ENCODE measurements at regions not wholly inside any gene's neighbourhood (a gene's known extent, or its start where the extent isn't known, plus 50 kb on each side); places are given as distances from the start of the nearest gene placed in this dataset.
A peak's percentile ranks its signal among the peaks of the same experiment; 100 is the strongest.

DNA sequence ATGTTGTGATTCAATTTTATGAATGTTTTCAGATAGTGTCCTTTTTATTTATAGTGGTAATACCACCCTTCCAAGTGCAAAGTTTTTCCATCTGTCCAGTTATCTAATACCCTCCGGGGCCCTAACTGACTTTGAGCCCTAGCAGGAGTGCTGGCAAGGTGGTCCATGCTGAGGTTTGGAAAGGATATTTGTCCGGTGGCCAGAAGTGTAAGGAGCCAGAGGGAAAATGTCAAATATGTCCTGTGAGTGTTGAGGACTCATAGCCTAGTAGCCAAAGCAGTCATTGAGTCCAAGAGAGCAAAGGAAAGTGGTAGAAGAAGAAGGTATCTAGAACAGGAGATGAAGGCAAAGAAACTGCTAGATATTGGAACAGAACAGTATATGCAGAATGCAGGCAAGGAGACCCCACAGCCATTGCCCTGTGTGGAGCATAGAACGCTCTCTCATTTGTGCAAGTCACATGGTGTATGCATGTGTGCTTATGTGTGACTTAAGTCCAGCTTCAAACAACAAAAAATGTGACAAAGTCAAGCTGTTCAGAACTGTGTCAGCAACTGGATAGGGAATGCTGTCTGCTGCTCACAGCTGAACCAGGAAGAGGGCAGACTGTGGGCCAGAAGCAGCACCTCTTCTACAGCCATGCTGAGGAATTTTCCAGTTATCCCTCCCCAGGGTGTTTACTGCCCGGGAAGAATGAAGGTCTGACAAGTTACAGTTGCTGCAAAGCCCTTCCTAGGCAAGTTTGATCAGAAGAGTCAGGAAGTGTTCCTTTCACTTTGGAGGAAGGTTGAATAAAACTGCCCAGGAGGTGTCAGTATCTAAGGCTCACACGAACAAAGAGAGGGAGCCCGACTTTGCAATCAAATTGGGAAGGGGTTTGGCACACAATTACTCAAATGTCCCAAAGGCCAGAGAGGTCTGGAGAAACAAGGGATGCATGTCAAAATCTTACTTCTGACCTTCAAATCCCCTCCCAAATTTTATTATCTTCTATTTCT lies 463.3 kb upstream of the DMAC1 start:
- no peak overlapping the region for H3K4me3 Mint-ChIP-seq

DNA sequence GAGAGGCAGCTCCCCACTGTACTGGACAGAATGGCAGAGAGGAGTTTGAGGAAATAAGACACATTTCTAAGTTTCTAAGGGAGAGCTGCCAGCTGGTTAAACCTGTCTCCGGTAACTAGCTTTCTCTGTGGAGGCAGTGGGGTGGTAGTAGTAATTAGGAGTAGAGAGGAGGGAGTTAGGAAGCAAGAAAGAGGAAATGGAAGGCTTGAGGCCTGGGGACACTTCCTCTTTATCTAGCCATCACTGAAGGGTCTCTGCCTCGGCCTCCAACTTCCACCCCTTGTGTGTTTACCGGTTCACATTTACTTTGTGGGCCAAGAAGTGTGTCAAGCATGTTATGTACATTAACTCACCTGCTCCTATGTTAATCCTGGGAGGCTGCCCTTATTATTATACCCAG lies 462.2 kb upstream of the DMAC1 start:
- H3K27me3 Mint-ChIP-seq, result no peaks in the 10 kb centered on the region
- no peaks in the 10 kb centered on the region for H3K9me3 Mint-ChIP-seq
- H3K36me3 Mint-ChIP-seq, result no peaks in the 10 kb centered on the region
- peaks cover 0 to 8% (median 4%) of the 10 kb centered on the region in 3 donors for H3K4me1 Mint-ChIP-seq
- no peak overlapping the region for H3K4me3 Mint-ChIP-seq
- peak overlapping the region in 1 of 3 donors; percentile 68 for H3K27ac Mint-ChIP-seq

More for the DNA sequence above, 463.3 kb upstream of the DMAC1 start:
- Mint-ChIP-seq H3K27me3 (no peaks in the 10 kb centered on the region), H3K36me3 (no peaks in the 10 kb centered on the region), H3K9me3 (no peaks in the 10 kb centered on the region), H3K27ac (no peak overlapping the region), H3K4me1 (peaks cover 0 to 8% (median 4%) of the 10 kb centered on the region in 3 donors)

DNA sequence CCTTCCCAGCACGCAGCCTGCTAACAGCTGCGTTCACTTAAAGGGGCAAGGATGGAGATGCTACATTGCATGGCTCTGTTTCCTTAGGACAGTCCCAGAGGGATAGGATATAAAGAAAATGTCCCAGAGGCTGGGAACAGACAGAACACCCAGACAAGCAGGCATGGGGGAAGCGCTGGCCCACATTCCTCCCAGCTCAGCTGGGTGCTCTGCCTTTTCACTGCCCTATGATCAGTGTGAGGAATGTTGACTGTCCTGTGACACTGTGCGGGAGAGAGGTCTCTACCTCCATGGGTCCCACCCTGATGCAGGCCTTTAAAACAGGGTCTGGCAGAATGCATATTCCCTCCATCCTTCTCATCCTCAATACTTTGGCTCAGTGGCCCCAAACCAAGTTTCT lies 459.4 kb upstream of the DMAC1 start:
- no peaks in the 10 kb centered on the region for H3K36me3 Mint-ChIP-seq
- H3K27ac Mint-ChIP-seq, result no peak overlapping the region
- no peak overlapping the region for H3K4me3 Mint-ChIP-seq
- no peaks in the 10 kb centered on the region for H3K9me3 Mint-ChIP-seq
- peaks cover 0 to 8% (median 4%) of the 10 kb centered on the region in 3 donors for H3K4me1 Mint-ChIP-seq
- H3K27me3 Mint-ChIP-seq, result no peaks in the 10 kb centered on the region

DNA sequence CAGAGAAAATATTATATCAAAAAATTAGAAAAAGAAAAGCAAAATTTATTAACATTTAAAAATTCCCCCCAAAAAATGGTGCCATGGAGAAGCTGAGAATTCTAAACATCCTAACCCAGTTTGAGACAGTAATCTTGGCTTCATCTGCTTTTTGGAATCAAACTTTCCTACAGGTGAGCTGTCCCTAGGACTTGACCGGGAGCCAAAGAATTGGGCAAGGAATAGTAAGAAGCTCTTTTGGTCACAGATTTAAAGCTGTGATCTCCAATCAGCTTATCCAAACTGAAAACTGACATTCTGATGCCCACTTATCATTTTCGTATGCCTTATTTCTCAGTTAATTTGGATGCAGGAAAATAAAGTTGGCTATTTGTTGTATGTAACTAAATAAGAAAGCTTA lies 457.3 kb upstream of the DMAC1 start:
- H3K27me3 Mint-ChIP-seq, result no peaks in the 10 kb centered on the region
- H3K9me3 Mint-ChIP-seq, result no peaks in the 10 kb centered on the region
- no peak overlapping the region for H3K27ac Mint-ChIP-seq
- H3K4me1 Mint-ChIP-seq, result peaks cover 0 to 6% (median 4%) of the 10 kb centered on the region in 3 donors
- H3K4me3 Mint-ChIP-seq, result no peak overlapping the region
- H3K36me3 Mint-ChIP-seq, result no peaks in the 10 kb centered on the region

DNA sequence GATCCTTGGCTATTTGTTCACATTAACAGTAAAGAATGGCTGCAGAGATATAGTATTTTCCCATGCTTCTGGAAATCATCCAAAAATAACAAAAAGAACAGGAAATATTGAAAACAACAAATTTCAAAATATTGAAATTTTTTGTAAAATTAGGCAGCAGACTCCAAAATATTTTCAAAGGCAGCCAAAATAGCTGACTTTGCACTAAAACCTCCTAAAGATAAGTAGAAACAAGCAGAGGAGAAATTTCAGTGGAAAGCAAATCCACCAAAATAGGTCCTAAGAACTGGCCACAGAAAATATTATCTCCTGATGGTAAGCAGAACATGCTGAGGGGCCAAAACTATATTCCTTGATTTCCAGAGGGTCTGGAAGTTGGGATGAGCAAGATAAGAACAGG lies 456.3 kb upstream of the DMAC1 start:
- no peaks in the 10 kb centered on the region for H3K27me3 Mint-ChIP-seq
- H3K36me3 Mint-ChIP-seq, result no peaks in the 10 kb centered on the region
- H3K9me3 Mint-ChIP-seq, result no peaks in the 10 kb centered on the region
- no peak overlapping the region for H3K4me3 Mint-ChIP-seq
- H3K27ac Mint-ChIP-seq, result no peak overlapping the region
- peaks cover 0 to 2% (median 0%) of the 10 kb centered on the region in 3 donors for H3K4me1 Mint-ChIP-seq

DNA sequence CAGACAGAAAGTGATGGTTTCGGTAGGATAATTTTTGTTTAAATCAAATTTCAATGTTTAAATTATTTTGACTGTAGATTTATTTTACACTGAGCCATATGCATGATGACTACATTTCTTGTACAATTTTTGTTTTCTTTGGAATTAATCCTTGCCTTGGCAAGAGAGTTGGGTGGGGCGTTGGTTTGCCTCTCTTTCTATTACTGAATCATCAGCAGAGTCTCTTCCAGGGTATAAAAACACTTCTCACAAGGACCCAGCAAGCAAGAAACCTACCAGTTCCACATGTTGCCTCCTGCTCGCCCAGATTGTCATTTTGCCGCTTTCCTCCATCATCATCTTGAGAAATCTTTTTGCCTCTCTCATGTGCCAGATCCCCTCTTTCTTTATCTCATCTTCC lies 455.0 kb upstream of the DMAC1 start:
- Mint-ChIP-seq H3K4me3 (no peak overlapping the region), H3K36me3 (no peaks in the 10 kb centered on the region), H3K4me1 (no peaks in the 10 kb centered on the region)

DNA sequence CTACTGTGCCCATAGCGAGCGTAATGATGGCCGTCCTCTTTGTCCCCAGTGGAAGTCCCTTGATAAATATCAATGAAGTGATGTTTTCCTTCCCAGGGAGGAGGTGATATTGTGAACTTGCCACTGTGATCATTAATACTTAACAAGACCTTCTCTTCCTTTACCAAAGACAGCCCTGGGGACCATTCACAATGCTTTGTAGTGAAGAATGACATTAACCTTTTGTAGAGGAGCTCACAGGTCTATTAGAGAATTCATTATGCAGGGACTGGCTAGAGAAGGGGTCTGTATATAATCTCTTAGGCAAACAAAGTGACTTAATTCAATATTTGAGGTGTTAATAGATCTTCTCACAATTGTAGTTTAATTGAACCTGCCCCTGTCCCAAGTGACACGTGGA lies 452.9 kb upstream of the DMAC1 start:
- H3K9me3 Mint-ChIP-seq, result no peaks in the 10 kb centered on the region
- H3K4me1 Mint-ChIP-seq, result peaks cover 0 to 2% (median 0%) of the 10 kb centered on the region in 3 donors
- no peak overlapping the region for H3K27ac Mint-ChIP-seq
- H3K4me3 Mint-ChIP-seq, result no peak overlapping the region
- H3K36me3 Mint-ChIP-seq, result no peaks in the 10 kb centered on the region
- no peaks in the 10 kb centered on the region for H3K27me3 Mint-ChIP-seq

More for the DNA sequence above, 455.0 kb upstream of the DMAC1 start:
- H3K9me3 Mint-ChIP-seq, result no peaks in the 10 kb centered on the region
- no peak overlapping the region for H3K27ac Mint-ChIP-seq
- H3K27me3 Mint-ChIP-seq, result no peaks in the 10 kb centered on the region

DNA sequence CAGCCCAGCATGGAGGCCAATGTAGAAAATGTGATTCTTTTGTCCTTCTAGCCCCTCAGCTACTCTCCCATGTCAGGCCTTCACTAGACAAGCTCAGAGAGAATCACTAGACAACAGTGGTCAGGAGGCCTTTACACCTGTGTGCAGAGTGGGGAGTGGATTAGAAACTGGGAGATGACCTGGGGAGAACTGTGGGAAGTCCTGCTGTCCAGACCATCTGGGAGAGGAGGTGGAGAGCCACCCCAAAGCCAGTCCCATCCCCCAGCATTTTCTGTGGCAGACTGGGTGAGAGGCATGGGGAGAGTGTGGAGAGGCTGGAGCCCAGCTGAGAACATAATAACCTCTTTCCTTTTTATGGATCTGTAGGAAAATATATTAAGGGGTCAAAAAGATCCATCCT lies 452.0 kb upstream of the DMAC1 start:
- no peaks in the 10 kb centered on the region for H3K36me3 Mint-ChIP-seq
- H3K4me1 Mint-ChIP-seq, result peaks cover 0 to 2% (median 0%) of the 10 kb centered on the region in 3 donors
- H3K9me3 Mint-ChIP-seq, result no peaks in the 10 kb centered on the region
- no peaks in the 10 kb centered on the region for H3K27me3 Mint-ChIP-seq
- H3K27ac Mint-ChIP-seq, result no peak overlapping the region
- no peak overlapping the region for H3K4me3 Mint-ChIP-seq

DNA sequence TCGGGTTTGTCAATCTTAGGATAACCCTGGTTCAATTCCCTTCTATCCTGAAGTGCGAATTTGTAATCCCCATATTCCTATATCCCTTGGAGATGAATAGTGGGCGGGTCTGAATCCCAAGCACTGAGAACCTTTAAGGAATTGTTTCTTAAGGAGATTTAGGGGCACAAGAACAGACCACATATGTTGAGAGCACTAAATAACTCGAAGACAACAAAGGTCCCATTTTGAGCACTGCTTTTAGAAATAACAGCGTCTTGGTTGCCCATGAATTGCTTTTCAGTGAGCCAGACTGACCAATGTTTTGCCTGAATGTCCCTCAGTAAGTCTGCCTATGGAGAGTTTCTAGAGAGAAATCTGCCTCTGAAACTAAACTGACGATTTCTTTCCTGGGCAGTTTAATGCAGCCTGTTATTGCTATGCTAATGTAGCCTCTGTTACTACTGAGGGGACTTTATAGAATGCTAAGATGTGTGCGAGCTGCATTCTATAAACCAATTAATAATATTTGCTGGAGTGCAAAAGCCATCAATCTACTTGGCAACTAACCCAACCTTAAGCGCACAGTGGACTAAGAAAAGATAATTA lies 445.0 kb upstream of the DMAC1 start:
- Mint-ChIP-seq H3K4me3 (no peak overlapping the region), H3K36me3 (peaks cover 1% of the 10 kb centered on the region), H3K9me3 (no peaks in the 10 kb centered on the region), H3K27me3 (peaks cover 1% of the 10 kb centered on the region), H3K4me1 (peaks cover 0 to 2% (median 0%) of the 10 kb centered on the region in 3 donors), H3K27ac (no peak overlapping the region)

DNA sequence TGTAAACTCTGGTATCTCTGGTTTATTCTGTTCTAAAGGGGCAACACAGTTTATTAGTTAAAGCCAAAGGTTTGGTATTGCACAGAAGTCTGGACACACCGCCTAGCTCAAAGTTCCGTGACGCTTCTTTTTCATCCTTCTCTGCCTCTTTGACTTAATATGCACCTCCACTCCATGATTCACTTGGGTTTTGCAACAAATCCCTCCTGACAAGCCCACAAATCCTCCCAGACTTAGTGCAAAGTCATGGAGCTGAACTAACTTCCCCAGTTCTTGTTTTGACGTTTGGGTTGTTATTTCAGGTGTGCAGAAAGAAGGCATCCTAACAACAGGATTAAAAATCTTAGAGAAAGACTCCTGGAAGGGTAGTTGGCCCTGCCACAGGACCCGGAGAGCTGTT lies 441.6 kb upstream of the DMAC1 start:
- Mint-ChIP-seq H3K36me3 (peaks cover 1% of the 10 kb centered on the region), H3K27me3 (peaks cover 3% of the 10 kb centered on the region), H3K9me3 (no peaks in the 10 kb centered on the region), H3K4me1 (no peaks in the 10 kb centered on the region), H3K27ac (no peak overlapping the region), H3K4me3 (no peak overlapping the region)

DNA sequence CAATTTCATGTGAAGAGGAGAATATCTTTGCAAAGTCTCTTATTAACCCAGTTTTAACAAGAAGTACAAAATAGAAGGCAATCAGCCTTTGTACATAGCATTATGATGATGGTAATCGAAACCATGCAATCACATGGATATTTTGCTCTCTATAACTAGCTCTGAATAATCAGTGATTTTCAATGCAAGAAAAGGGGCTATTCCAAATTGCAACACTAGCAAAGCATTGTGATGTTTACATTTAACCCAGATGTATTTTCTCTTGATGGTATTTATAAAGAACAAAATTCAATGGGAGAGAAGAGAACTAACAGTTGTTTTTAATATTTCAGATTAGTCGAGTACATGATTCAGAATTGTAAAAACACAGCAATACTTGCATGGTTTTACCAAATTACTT lies 437.5 kb upstream of the DMAC1 start:
- H3K27me3 Mint-ChIP-seq, result peaks cover 2% of the 10 kb centered on the region
- no peak overlapping the region for H3K27ac Mint-ChIP-seq
- H3K4me3 Mint-ChIP-seq, result no peak overlapping the region
- H3K9me3 Mint-ChIP-seq, result no peaks in the 10 kb centered on the region
- no peaks in the 10 kb centered on the region for H3K36me3 Mint-ChIP-seq
- no peaks in the 10 kb centered on the region for H3K4me1 Mint-ChIP-seq

DNA sequence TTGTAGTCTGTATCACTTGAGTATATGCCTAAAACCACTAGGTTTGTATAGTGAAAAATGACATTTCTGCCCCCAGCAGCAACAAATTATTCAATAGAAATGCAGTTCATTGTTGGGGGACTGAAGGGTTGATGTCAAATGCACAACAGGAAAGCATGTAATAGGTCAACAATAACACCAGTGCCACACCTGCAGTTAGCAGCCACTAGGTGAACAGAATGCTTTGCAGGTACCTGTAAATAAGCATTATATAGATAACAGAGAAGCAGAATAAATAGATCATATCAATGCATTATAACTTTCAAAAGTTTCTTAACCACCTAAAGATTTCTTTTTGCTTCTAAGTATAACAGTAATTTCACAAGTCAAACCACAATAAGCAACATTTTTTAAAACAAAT lies 435.9 kb upstream of the DMAC1 start:
- no peaks in the 10 kb centered on the region for H3K4me1 Mint-ChIP-seq
- H3K36me3 Mint-ChIP-seq, result no peaks in the 10 kb centered on the region
- H3K9me3 Mint-ChIP-seq, result no peaks in the 10 kb centered on the region
- no peak overlapping the region for H3K4me3 Mint-ChIP-seq
- no peak overlapping the region for H3K27ac Mint-ChIP-seq
- H3K27me3 Mint-ChIP-seq, result peaks cover 2% of the 10 kb centered on the region

DNA sequence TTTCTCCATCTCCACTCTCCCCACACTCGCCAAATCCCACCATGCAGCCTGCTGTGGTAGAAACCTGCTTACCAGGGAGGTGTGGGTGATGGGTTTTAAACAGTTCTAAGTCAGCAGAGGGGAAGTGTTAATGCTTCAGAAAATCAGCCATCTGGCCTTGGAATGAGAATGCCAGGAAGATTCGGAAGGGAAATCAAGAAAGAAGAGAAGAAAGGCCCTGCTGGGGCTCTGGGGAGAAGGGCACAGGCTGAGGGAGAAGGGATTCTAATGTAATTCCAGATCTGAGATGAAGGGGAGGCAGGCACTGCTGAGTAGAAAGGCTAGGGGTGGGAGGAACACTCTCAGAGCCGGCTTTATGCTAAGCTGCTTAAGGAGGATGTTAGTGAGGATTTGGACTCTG lies 434.7 kb upstream of the DMAC1 start:
- no peak overlapping the region for H3K27ac Mint-ChIP-seq
- H3K4me3 Mint-ChIP-seq, result no peak overlapping the region
- no peaks in the 10 kb centered on the region for H3K9me3 Mint-ChIP-seq
- H3K36me3 Mint-ChIP-seq, result no peaks in the 10 kb centered on the region
- peaks cover 2% of the 10 kb centered on the region for H3K27me3 Mint-ChIP-seq
- no peaks in the 10 kb centered on the region for H3K4me1 Mint-ChIP-seq

DNA sequence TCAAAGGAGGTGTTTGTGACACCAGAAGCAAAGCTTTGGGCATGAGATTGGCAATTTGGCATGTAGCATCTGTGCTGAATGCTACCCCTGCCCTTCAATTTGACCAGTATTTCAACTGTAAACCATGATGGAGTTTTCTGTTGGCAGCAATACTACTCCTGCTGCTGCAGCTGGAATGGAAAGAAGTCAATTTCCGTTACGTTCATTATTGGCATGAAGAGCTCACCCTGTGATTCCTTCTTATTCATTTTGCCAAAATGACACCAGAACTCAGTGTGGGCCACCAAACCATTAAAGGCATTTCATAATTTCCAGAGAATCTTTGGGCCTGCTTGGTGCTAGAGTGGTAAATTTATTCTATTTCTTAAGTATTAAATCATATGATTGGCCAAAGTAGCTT lies 433.1 kb upstream of the DMAC1 start:
- Mint-ChIP-seq H3K4me1 (no peaks in the 10 kb centered on the region), H3K4me3 (no peak overlapping the region), H3K36me3 (no peaks in the 10 kb centered on the region)

DNA sequence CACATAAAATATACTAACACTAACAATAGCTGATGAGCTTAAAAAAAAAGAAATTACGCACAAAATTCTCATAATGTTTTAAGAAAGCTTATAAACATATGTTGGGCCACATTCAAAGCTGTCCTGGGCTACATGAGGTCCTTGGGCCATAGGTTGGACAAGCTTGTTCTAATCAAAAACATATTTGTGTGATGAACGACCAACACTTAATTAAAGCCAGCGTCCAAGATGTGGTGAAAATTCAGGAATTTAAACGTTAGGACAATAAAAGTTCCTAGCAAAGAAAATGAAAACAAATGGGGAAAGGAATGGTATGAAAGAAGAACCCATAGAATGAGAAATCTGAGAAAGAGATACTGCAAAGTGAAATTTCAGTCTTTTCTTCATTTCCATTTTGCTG lies 429.6 kb upstream of the DMAC1 start:
- no peaks in the 10 kb centered on the region for H3K27me3 Mint-ChIP-seq
- no peaks in the 10 kb centered on the region for H3K36me3 Mint-ChIP-seq
- H3K27ac Mint-ChIP-seq, result no peak overlapping the region
- no peak overlapping the region for H3K4me3 Mint-ChIP-seq
- H3K4me1 Mint-ChIP-seq, result peaks cover 0 to 4% (median 0%) of the 10 kb centered on the region in 3 donors
- H3K9me3 Mint-ChIP-seq, result no peaks in the 10 kb centered on the region

More for the DNA sequence above, 433.1 kb upstream of the DMAC1 start:
- Mint-ChIP-seq H3K27me3 (no peaks in the 10 kb centered on the region), H3K9me3 (no peaks in the 10 kb centered on the region), H3K27ac (no peak overlapping the region)

DNA sequence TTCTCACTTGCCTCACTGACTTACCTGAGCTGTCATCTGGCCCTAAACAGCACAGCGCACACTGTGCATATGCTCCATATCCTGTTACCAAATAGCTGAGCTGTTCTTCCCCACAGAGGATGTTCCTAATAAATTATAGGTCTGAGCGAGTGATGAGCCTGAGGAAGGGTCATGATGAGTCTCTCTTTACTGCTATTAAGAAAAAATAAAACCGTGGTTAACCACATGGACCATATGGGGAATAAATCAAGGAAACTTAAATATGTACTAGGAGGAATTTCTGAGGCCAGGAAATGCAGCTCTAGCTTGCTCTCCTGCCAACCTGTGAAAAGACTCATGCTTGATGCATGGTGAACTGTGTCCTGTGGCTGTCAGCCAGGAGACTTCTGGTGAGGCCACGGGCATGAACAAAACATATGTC lies 424.8 kb upstream of the DMAC1 start:
- Mint-ChIP-seq H3K36me3 (no peaks in the 10 kb centered on the region), H3K4me3 (no peak overlapping the region), H3K27me3 (no peaks in the 10 kb centered on the region), H3K4me1 (peaks cover 0 to 7% (median 0%) of the 10 kb centered on the region in 3 donors), H3K9me3 (no peaks in the 10 kb centered on the region), H3K27ac (no peak overlapping the region)
